Panc1 (cell line): ENCODE measurements at regions not wholly inside any gene's neighbourhood (a gene's known extent, or its start where the extent isn't known, plus 50 kb on each side); places are given as distances from the start of the nearest gene placed in this dataset.
"Not testable (repeated sequence)": the region's sequence is repeated elsewhere in the genome, so short reads cannot be mapped to it uniquely, and the experiment has no call there.

Experiments
- ATAC-seq: fragments of 200-7000 bp; cut with Tn5 transposase; 2 replicates; pipeline ENCODE4 v1.9.1; 2020; ENCODE audit warnings: mild to moderate bottlenecking, moderate library complexity
- BruUV-seq: library from RNA; stranded (reverse); fragments of 400-500 nt; replicated peaks from 2 replicates; lab custom pipeline; 2021; lab: Mats Ljungman, UMichigan
- CTCF ChIA-PET: fragments of 300-600 bp; sonication (Branson Sonifier 250); formaldehyde crosslinking; loops from one replicate; lab custom pipeline; 2022; ENCODE audit warnings: antibody characterized with exemption; lab: Charles Lee
- POLR2A ChIA-PET: fragments of 300-600 bp; sonication (Branson Sonifier 250); formaldehyde crosslinking; loops from one replicate; lab custom pipeline; 2022; ENCODE audit warnings: antibody characterized with exemption; lab: Charles Lee
- DNase-seq: peaks from one replicate; pipeline ENCODE4 v3.0.0-alpha.2; 2010; ENCODE audit warnings: low read depth, low spot score
- H3K27ac ChIP-seq: 2 replicates; pipeline ENCODE4 v1.5.1; 2011; ENCODE audit warnings: mild to moderate bottlenecking, low read length, inconsistent platforms
- H3K27me3 ChIP-seq: fragments of 200-500 bp; sonication (Bioruptor generic); 2 replicates; pipeline ENCODE4 v1.6.0; 2014; ENCODE audit warnings: low read length, inconsistent platforms; ENCODE audit not compliant: control insufficient read depth, insufficient read depth
- H3K36me3 ChIP-seq: fragments of 200-500 bp; sonication (Bioruptor generic); 2 replicates; pipeline ENCODE4 v1.5.1; 2014; ENCODE audit warnings: inconsistent platforms, mild to moderate bottlenecking, low read length, moderate library complexity; ENCODE audit not compliant: control insufficient read depth, insufficient read depth
- H3K4me1 ChIP-seq: 2 replicates; pipeline ENCODE4 v1.5.1; 2011; ENCODE audit warnings: inconsistent platforms, mild to moderate bottlenecking, low read length, moderate library complexity; ENCODE audit not compliant: control insufficient read depth, insufficient read depth
- H3K4me3 ChIP-seq, 2 experiments: 2 replicates each; pipeline ENCODE4 v1.5.1; 2011 to 2012; ENCODE audit warnings: low read depth in 2 of 2, low read length in 2 of 2, mild to moderate bottlenecking in 2 of 2, inconsistent platforms in 1 of 2, moderate library complexity in 1 of 2
- H3K9me3 ChIP-seq: fragments of 200-500 bp; sonication (Bioruptor generic); 2 replicates; pipeline ENCODE4 v1.5.1; 2014; ENCODE audit warnings: low read depth, mild to moderate bottlenecking, inconsistent platforms, low read length, moderate library complexity; ENCODE audit not compliant: control insufficient read depth, insufficient read depth
- CTCF ChIP-seq: fragments of 450-650 bp; IDR thresholded peaks from 2 replicates; pipeline ENCODE4 v1.5.1; 2017; ENCODE audit warnings: mild to moderate bottlenecking
- POLR2AphosphoS5 ChIP-seq: IDR thresholded peaks from 2 replicates; pipeline ENCODE4 v1.6.1; 2012; ENCODE audit warnings: mild to moderate bottlenecking, low read depth, low read length, moderate library complexity
- SIN3A ChIP-seq: IDR thresholded peaks from 2 replicates; pipeline ENCODE4 v1.6.1; 2012; ENCODE audit warnings: low read depth, mild to moderate bottlenecking, low read length, moderate library complexity, borderline replicate concordance; ENCODE audit not compliant: insufficient read depth
- TCF7L2 ChIP-seq: IDR thresholded peaks from 2 replicates; pipeline ENCODE4 v1.6.1; 2011; ENCODE audit warnings: mild to moderate bottlenecking, low read depth, low read length, inconsistent platforms
- in situ Hi-C: cut with HindIII; loops from 2 replicates; pipeline ENCODE4 v1.10.0; 2016; ENCODE audit warnings: low sequenced_read_pairs, low pct_unique_long_range_greater_than_20kb
- intact Hi-C: fragments of 100-400 bp; cut with micrococcal nuclease; formaldehyde crosslinking; loops from one replicate; pipeline ENCODE4 v1.10.0; 2022; ENCODE audit not compliant: unreplicated experiment
- TF ChIP-seq, protein P1 (sequence below), 2 experiments: IDR thresholded peaks; 2 replicates each; pipeline ENCODE4 v1.6.1; 2011 to 2012; ENCODE audit warnings: low read depth in 2 of 2, control low read depth in 1 of 2, low read length in 1 of 2, mild to moderate bottlenecking in 1 of 2, moderate library complexity in 1 of 2; ENCODE audit not compliant: insufficient read depth in 1 of 2

DNA sequence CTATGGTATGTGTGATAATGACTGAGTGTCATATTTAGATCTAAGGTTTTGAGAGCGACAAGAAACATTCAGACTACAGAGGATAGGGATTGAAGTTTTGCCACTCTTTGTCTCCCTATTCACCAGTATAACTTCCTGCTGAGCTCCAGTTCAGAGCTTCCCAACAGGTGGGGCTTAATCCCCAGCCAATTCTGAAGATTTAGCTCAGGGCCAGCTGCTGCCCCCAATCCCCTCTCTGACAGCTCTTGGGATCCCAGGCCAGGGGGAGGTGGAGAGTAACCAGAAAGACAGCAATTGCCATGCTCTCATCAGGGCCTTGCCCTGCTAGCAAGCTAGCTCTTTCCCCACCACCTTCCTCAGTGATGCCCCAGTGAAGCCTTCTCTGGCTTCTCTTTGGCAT lies 57.8 kb downstream of the TRIL start:
- H3K4me1 ChIP-seq: no peaks in the 10 kb centered on the region
- ATAC-seq (no peak), DNase-seq (no peak)
- CTCF ChIA-PET: no interaction called here
- no peak overlapping the region for H3K27ac ChIP-seq
- H3K27me3 ChIP-seq: peaks cover 12% of the 10 kb centered on the region
- H3K36me3 ChIP-seq: no peaks in the 10 kb centered on the region
- intact Hi-C loops: no loop called here
- BruUV-seq: no TSS peak
- in situ Hi-C loops: no loop called here
- H3K4me3 ChIP-seq: no peak overlapping the region
- no peak for TF ChIP-seq POLR2AphosphoS5
- no peak for TF ChIP-seq TCF7L2
- TF ChIP-seq SIN3A: no peak
- no peak for TF ChIP-seq CTCF
- TF ChIP-seq, protein P1, sequence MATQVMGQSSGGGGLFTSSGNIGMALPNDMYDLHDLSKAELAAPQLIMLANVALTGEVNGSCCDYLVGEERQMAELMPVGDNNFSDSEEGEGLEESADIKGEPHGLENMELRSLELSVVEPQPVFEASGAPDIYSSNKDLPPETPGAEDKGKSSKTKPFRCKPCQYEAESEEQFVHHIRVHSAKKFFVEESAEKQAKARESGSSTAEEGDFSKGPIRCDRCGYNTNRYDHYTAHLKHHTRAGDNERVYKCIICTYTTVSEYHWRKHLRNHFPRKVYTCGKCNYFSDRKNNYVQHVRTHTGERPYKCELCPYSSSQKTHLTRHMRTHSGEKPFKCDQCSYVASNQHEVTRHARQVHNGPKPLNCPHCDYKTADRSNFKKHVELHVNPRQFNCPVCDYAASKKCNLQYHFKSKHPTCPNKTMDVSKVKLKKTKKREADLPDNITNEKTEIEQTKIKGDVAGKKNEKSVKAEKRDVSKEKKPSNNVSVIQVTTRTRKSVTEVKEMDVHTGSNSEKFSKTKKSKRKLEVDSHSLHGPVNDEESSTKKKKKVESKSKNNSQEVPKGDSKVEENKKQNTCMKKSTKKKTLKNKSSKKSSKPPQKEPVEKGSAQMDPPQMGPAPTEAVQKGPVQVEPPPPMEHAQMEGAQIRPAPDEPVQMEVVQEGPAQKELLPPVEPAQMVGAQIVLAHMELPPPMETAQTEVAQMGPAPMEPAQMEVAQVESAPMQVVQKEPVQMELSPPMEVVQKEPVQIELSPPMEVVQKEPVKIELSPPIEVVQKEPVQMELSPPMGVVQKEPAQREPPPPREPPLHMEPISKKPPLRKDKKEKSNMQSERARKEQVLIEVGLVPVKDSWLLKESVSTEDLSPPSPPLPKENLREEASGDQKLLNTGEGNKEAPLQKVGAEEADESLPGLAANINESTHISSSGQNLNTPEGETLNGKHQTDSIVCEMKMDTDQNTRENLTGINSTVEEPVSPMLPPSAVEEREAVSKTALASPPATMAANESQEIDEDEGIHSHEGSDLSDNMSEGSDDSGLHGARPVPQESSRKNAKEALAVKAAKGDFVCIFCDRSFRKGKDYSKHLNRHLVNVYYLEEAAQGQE (IDR thresholded peaks at IDR 0.05; ENCODE audit: insufficient read depth in 1 of 2, low read depth in 2 of 2, low read length in 1 of 2): no peak
- no peaks in the 10 kb centered on the region for H3K9me3 ChIP-seq
- POLR2A ChIA-PET: no interaction called here

- Histone ChIP-seq H3K9me3 (no peaks in the 10 kb centered on the region), H3K27ac (no peak overlapping the region), H3K4me3 (no peak overlapping the region), H3K4me1 (no peaks in the 10 kb centered on the region), H3K36me3 (no peaks in the 10 kb centered on the region), H3K27me3 (peaks cover 8% of the 10 kb centered on the region)
- CTCF ChIA-PET: no interaction called here
- POLR2A ChIA-PET: no interaction called here
- intact Hi-C loops: no loop called here
- no peak for DNase-seq
- TF ChIP-seq TCF7L2: no peak
- no peak for TF ChIP-seq SIN3A
- no peak for TF ChIP-seq CTCF
- TF ChIP-seq POLR2AphosphoS5: no peak
- TF ChIP-seq, protein P1 (IDR thresholded peaks at IDR 0.05; ENCODE audit: insufficient read depth in 1 of 2, low read depth in 2 of 2, low read length in 1 of 2): no peak
- in situ Hi-C loops: no loop called here
- ATAC-seq: no peak
- no TSS peak for BruUV-seq
Observed at GRCh38 chr7:28893888-28894287, 64.2 kb downstream of the TRIL start.

DNA sequence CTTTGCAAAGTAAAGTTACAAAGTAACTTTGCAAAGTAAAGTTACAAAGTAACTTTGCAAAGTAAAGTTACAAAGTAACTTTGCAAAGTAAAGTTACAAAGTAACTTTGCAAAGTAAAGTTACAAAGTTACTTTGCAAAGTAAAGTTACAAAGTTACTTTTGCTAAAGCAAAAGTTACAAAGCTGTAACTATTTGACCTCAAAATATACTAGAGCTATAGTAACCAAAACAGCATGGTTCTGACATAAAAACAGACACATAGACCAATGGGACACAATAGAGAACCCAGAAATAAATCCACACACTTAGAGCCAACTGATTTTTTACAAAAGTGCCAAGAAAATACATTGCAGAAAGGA lies 66.3 kb downstream of the TRIL start:
- H3K27ac ChIP-seq, DNase-seq, CTCF ChIA-PET, H3K36me3 ChIP-seq, H3K9me3 ChIP-seq, in situ Hi-C loops, H3K4me3 ChIP-seq, POLR2A ChIA-PET, ATAC-seq, intact Hi-C loops, H3K4me1 ChIP-seq, BruUV-seq: not testable (repeated sequence)
- H3K27me3 ChIP-seq: peaks cover 15% of the 10 kb centered on the region
